Vagina (tissue), 2 donors: ENCODE measurements at regions not wholly inside any gene's neighbourhood (a gene's known extent, or its start where the extent isn't known, plus 50 kb on each side); places are given as distances from the start of the nearest gene placed in this dataset.

Experiments
- CTCF ChIP-seq, 3 experiments: fragments of 450-650 bp in 2 of 3; fragments of 200-600 bp in 1 of 3; sonication (generic) in 1 of 3; IDR thresholded peaks; one replicate each; pipeline ENCODE4 v1.5.1; 2017 to 2019; ENCODE audit warnings: antibody characterized with exemption in 3 of 3, mild to moderate bottlenecking in 2 of 3, moderate library complexity in 2 of 3
- POLR2A ChIP-seq, 2 donors: fragments of 450-650 bp; IDR thresholded peaks; one replicate each; pipeline ENCODE4 v1.6.1; 2017; ENCODE audit warnings: antibody characterized with exemption in 2 of 2, mild to moderate bottlenecking in 2 of 2, moderate library complexity in 2 of 2
- POLR2AphosphoS5 ChIP-seq, 2 donors: sonication (generic); formaldehyde crosslinking; IDR thresholded peaks; one replicate each; pipeline ENCODE4 v1.9.0; 2017; ENCODE audit warnings: antibody characterized with exemption in 2 of 2, mild to moderate bottlenecking in 2 of 2, low read depth in 1 of 2; ENCODE audit not compliant: insufficient read depth in 1 of 2

GRCh38 chr15:35260941-35261340, 175.8 kb upstream of the NANOGP8 start:
- no peak for TF ChIP-seq CTCF (IDR thresholded peaks at IDR 0.05)
- no peak for TF ChIP-seq POLR2A (IDR thresholded peaks at IDR 0.05)
- TF ChIP-seq POLR2AphosphoS5 (IDR thresholded peaks at IDR 0.05; ENCODE audit: insufficient read depth in 1 of 2, low read depth in 1 of 2) = no peak
